ENCODE measurements at regions not wholly inside any gene's neighbourhood (a gene's known extent, or its start where the extent isn't known, plus 50 kb on each side); places are given as distances from the start of the nearest gene placed in this dataset.

- H3K27ac ChIP-seq = no peak overlapping the region
- no peak for TF ChIP-seq CTCF (conservative IDR thresholded peaks at IDR 0.05)
- TF ChIP-seq ZFX (IDR thresholded peaks at IDR 0.05) = no peak
Measured at GRCh38 chr5:173466227-173466626, 138.0 kb upstream of the STC2 start.

- TF ChIP-seq ZFX (IDR thresholded peaks at IDR 0.05) (no peak), CTCF (conservative IDR thresholded peaks at IDR 0.05) (no peak)
- no peak overlapping the region for H3K27ac ChIP-seq
Measured at GRCh38 chr5:173464813-173465212, 136.6 kb upstream of the STC2 start.

GRCh38 chr5:173463207-173463606 lies 135.0 kb upstream of the STC2 start:
- no peak overlapping the region for H3K27ac ChIP-seq
- TF ChIP-seq CTCF (conservative IDR thresholded peaks at IDR 0.05) (no peak), ZFX (IDR thresholded peaks at IDR 0.05) (no peak)

- H3K27ac ChIP-seq = no peak overlapping the region
- TF ChIP-seq CTCF (conservative IDR thresholded peaks at IDR 0.05) (no peak), ZFX (IDR thresholded peaks at IDR 0.05) (no peak)
Measured at GRCh38 chr5:173458828-173459609, 130.8 kb upstream of the STC2 start.

- TF ChIP-seq ZFX (IDR thresholded peaks at IDR 0.05) (no peak), CTCF (conservative IDR thresholded peaks at IDR 0.05) (no peak)
- no peak overlapping the region for H3K27ac ChIP-seq
Measured at GRCh38 chr5:173457482-173457881, 129.3 kb upstream of the STC2 start.

GRCh38 chr5:173456751-173457171 lies 128.5 kb upstream of the STC2 start:
- TF ChIP-seq ZFX (IDR thresholded peaks at IDR 0.05) (no peak), CTCF (conservative IDR thresholded peaks at IDR 0.05) (no peak)
- no peak overlapping the region for H3K27ac ChIP-seq

- TF ChIP-seq ZFX (IDR thresholded peaks at IDR 0.05) = no peak
- no peak for TF ChIP-seq CTCF (conservative IDR thresholded peaks at IDR 0.05)
- no peak overlapping the region for H3K27ac ChIP-seq
Measured at GRCh38 chr5:173456181-173456580, 128.0 kb upstream of the STC2 start.

Data from C4-2B (cell line).